C4-2B (cell line): ENCODE measurements at regions not wholly inside any gene's neighbourhood (a gene's known extent, or its start where the extent isn't known, plus 50 kb on each side); places are given as distances from the start of the nearest gene placed in this dataset.
"Not testable (repeated sequence)": the region's sequence is repeated elsewhere in the genome, so short reads cannot be mapped to it uniquely, and the experiment has no call there.

Source experiments
- H3K27ac ChIP-seq: fragments of 450-650 bp; 2 replicates; pipeline ENCODE4 v1.5.1; 2017
- CTCF ChIP-seq: fragments of 450-650 bp; conservative IDR thresholded peaks from 2 replicates; pipeline ENCODE4 v1.5.1; 2017; ENCODE audit warnings: mild to moderate bottlenecking
- ZFX ChIP-seq: fragments of 450-650 bp; IDR thresholded peaks from 2 replicates; pipeline ENCODE4 v1.6.1; 2017

- no peak overlapping the region for H3K27ac ChIP-seq
- TF ChIP-seq ZFX (no peak), CTCF (peak; percentile 64)
Observed at GRCh38 chrX:106220177-106220576, 52.1 kb downstream of the PWWP3B start.

GRCh38 chrX:106243376-106243775 lies 75.3 kb downstream of the PWWP3B start:
- no peak overlapping the region for H3K27ac ChIP-seq
- TF ChIP-seq CTCF (no peak), ZFX (no peak)

GRCh38 chrX:106246511-106246910 lies 78.4 kb downstream of the PWWP3B start:
- no peak overlapping the region for H3K27ac ChIP-seq
- TF ChIP-seq CTCF (no peak), ZFX (no peak)

GRCh38 chrX:106247162-106247561 lies 79.1 kb downstream of the PWWP3B start:
- TF ChIP-seq CTCF (no peak), ZFX (no peak)
- no peak overlapping the region for H3K27ac ChIP-seq

GRCh38 chrX:106249706-106250379 lies 81.7 kb downstream of the PWWP3B start:
- no peak for TF ChIP-seq ZFX
- H3K27ac ChIP-seq, result no peak overlapping the region

GRCh38 chrX:106263817-106264216 lies 95.7 kb downstream of the PWWP3B start:
- H3K27ac ChIP-seq, result no peak overlapping the region
- TF ChIP-seq CTCF, result no peak
- TF ChIP-seq ZFX, result no peak

GRCh38 chrX:106273947-106274587 lies 106.0 kb downstream of the PWWP3B start:
- not testable (repeated sequence) for H3K27ac ChIP-seq

GRCh38 chrX:106275172-106275571 lies 107.1 kb downstream of the PWWP3B start:
- H3K27ac ChIP-seq, result not testable (repeated sequence)

GRCh38 chrX:106278951-106279350 lies 110.8 kb downstream of the PWWP3B start:
- TF ChIP-seq CTCF (no peak), ZFX (no peak)
- no peak overlapping the region for H3K27ac ChIP-seq
